PC-3 (cell line): ENCODE measurements at regions not wholly inside any gene's neighbourhood (a gene's known extent, or its start where the extent isn't known, plus 50 kb on each side); places are given as distances from the start of the nearest gene placed in this dataset.

Source experiments
- CTCF ChIP-seq: fragments of 300-600 bp; sonication (generic); conservative IDR thresholded peaks from 2 replicates; pipeline ENCODE4 v1.5.1; 2017; ENCODE audit warnings: antibody characterized with exemption, low read depth, mild to moderate bottlenecking, low read length
- EZH2 ChIP-seq: fragments of 300-600 bp; sonication (generic); IDR thresholded peaks from one replicate; pipeline ENCODE4 v1.6.1; 2017; ENCODE audit warnings: antibody characterized with exemption, mild to moderate bottlenecking, low read length; ENCODE audit not compliant: unreplicated experiment

DNA sequence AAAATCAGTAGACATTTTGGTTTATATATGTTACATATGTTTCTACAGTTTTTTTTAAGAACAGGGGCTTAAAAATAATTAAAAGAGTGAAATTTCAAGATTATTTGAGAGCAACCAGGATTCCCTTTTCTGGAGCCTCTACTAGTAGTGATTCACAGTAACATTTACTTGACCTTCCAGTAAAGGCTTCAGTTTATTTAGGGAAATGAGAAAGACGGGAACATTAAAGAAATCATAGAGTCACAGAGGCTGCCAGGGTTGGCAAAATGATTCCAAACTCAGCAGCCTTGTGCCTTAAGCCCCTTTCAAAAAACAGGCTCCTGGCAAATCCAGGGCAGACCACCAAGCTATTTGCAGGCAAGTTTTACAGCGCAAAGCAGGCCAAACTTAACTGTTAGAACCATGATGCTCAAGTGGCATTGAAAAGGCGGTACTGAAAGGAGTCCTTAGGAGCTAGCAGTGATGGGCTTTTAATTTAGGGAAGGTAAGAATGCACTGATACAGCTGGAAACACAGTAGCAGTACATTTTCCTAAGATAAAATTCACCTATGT lies 201.1 kb upstream of the ADAMTS9 start:
- TF ChIP-seq CTCF = no peak
- no peak for TF ChIP-seq EZH2
